ENCODE measurements at regions not wholly inside any gene's neighbourhood (a gene's known extent, or its start where the extent isn't known, plus 50 kb on each side); places are given as distances from the start of the nearest gene placed in this dataset.

DNA sequence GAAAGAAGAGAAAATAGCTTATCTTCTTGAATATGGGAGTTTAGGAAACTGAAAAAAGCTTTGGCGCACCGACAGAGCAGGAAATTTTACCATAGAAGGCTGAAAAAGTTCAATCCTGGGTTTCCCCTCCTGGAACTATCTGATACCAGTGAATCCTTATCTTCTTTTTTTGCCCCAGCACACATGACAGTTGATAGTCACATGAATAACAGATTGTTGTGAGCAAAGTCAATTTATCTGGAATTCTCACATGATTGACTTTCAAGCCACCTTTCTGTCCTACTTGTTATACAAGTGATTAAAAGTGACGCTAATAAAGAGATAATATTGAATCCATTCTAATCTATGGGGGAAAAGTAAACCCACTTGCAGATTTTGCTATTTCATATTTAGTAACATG lies 365.8 kb upstream of the NPVF start:
- TF ChIP-seq, protein P1, sequence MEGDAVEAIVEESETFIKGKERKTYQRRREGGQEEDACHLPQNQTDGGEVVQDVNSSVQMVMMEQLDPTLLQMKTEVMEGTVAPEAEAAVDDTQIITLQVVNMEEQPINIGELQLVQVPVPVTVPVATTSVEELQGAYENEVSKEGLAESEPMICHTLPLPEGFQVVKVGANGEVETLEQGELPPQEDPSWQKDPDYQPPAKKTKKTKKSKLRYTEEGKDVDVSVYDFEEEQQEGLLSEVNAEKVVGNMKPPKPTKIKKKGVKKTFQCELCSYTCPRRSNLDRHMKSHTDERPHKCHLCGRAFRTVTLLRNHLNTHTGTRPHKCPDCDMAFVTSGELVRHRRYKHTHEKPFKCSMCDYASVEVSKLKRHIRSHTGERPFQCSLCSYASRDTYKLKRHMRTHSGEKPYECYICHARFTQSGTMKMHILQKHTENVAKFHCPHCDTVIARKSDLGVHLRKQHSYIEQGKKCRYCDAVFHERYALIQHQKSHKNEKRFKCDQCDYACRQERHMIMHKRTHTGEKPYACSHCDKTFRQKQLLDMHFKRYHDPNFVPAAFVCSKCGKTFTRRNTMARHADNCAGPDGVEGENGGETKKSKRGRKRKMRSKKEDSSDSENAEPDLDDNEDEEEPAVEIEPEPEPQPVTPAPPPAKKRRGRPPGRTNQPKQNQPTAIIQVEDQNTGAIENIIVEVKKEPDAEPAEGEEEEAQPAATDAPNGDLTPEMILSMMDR (IDR thresholded peaks at IDR 0.05; ENCODE audit: insufficient read depth, low read depth, low read length): no peak
- no peak for TF ChIP-seq EZH2 (IDR thresholded peaks at IDR 0.05; ENCODE audit: insufficient read depth, low read length)

All from astrocyte (in vitro differentiated cells and primary cell).